Stimulated activated naive B cell treated with anti-CD40 and anti-IgM and Interleukin-4, amounts not matched to agents 10 μg/mL and 1 μg/mL and 100 μg/mL, for 72 hours (primary cell): ENCODE measurements at regions not wholly inside any gene's neighbourhood (a gene's known extent, or its start where the extent isn't known, plus 50 kb on each side); places are given as distances from the start of the nearest gene placed in this dataset.

Experiments used
- ATAC-seq, 2 donors: fragments of 150-1000 bp; cut with Tn5 transposase; replicated peaks; 2 replicates each; pipeline ENCODE4 v1.10.0; 2021; ENCODE audit warnings: moderate library complexity in 1 of 2
- DNase-seq: peaks from one replicate; pipeline ENCODE4 v3.0.0; 2021
- H3K27ac Mint-ChIP-seq: one replicate; pipeline ENCODE4 v1.8.0; 2022; ENCODE audit warnings: mild to moderate bottlenecking, mixed read lengths
- H3K27me3 Mint-ChIP-seq, 2 donors: one replicate each; pipeline ENCODE4 v1.8.0; 2022; ENCODE audit warnings: mixed read lengths in 2 of 2
- H3K36me3 Mint-ChIP-seq, 2 donors: one replicate each; pipeline ENCODE4 v1.8.0; 2022; ENCODE audit warnings: mixed read lengths in 2 of 2, mild to moderate bottlenecking in 1 of 2
- H3K4me1 Mint-ChIP-seq, 2 donors: one replicate each; pipeline ENCODE4 v1.8.0; 2022; ENCODE audit warnings: mixed read lengths in 2 of 2, mild to moderate bottlenecking in 1 of 2
- H3K4me3 Mint-ChIP-seq, 2 donors: one replicate each; pipeline ENCODE4 v1.8.0; 2022; ENCODE audit warnings: mild to moderate bottlenecking in 2 of 2, mixed read lengths in 2 of 2, moderate library complexity in 1 of 2
- H3K9me3 Mint-ChIP-seq, 2 donors: one replicate each; pipeline ENCODE4 v1.8.0; 2022; ENCODE audit warnings: mixed read lengths in 2 of 2, mild to moderate bottlenecking in 1 of 2

DNA sequence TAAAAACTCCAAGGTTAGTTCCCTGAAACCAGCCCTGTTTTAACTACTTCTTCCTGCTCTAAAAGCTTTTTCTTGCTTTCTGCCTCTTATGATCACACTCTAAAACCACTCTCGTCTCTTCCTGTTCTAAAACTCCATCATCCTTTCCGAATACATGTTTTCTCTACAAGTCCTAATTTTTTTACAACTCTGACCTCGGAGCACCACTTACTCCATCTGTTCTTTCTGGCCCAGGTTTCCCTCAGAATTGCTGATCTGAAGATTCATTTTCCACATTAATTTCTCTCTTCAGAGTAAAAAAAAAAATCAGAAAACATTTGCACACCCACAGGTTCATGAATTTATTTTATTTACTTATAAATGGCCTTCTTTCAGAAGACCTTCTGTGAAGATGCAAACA is 265.7 kb upstream of the CADM1 start:
- Mint-ChIP-seq H3K27ac (no peak overlapping the region), H3K4me1 (no peaks in the 10 kb centered on the region), H3K4me3 (no peak overlapping the region), H3K36me3 (no peaks in the 10 kb centered on the region), H3K27me3 (no peaks in the 10 kb centered on the region), H3K9me3 (no peaks in the 10 kb centered on the region)
- DNase-seq (no peak), ATAC-seq (no peak)

DNA sequence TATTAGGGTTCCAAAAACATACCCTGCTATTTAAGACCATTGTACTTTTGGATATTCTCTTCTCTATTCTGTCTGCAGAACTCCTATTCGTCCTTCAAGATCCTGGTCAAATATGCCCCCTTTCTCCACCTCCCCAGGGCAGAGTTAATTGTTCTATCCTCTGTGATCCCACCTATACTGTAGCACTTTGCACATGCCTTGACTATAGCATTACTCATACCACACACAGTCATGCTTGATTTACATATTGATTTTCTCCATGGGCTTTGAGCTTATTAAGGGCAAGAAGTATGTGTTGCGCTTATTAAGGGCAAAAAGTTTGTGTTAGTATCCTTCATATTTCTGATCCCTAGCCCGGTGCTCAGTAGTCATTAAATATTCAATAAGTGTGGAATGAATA is 263.7 kb upstream of the CADM1 start:
- Mint-ChIP-seq H3K36me3 (no peaks in the 10 kb centered on the region), H3K27me3 (no peaks in the 10 kb centered on the region), H3K27ac (no peak overlapping the region), H3K9me3 (no peaks in the 10 kb centered on the region), H3K4me1 (no peaks in the 10 kb centered on the region), H3K4me3 (no peak overlapping the region)
- ATAC-seq (no peak), DNase-seq (no peak)

DNA sequence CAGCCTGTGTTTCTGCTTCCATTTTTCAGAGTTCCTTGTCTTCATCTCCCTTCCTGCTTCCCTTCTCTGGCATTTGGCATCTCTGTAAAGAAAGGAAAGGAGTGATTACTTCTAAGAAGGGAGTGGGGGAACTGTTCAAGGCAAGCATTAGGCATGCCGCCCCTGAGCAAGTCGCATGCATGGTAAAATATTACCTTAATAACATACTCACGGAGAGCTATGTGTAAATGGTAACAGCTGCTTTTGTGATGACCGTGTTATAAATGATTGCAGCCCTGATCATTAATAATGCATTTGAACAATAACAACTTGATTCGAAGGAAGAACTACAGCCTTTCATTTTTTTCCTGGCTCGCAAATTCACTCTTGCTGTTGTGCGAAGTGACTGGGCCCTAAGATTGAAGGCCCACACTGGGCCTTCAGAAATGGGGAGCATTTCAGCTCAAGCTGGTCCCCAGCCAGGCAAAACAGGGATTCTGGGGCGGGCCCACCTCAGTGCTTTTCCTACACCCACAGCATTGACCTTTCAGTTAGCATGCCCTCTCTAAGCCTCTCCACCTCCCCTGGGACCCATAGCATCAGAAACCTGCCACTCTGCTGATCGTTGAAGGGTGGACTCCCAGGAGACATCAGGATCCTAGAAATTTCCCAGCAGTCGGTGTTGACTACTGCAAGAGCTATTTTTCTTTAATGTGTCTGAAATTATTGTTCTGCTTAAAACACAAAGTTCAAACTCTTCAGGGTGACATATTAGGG is 263.0 kb upstream of the CADM1 start:
- H3K9me3 Mint-ChIP-seq, result no peaks in the 10 kb centered on the region
- no peaks in the 10 kb centered on the region for H3K36me3 Mint-ChIP-seq
- H3K27ac Mint-ChIP-seq, result no peak overlapping the region
- ATAC-seq, result no peak
- H3K4me1 Mint-ChIP-seq, result no peaks in the 10 kb centered on the region
- peaks cover 0 to 1% of the 10 kb centered on the region in 2 donors for H3K27me3 Mint-ChIP-seq
- no peak overlapping the region for H3K4me3 Mint-ChIP-seq
- DNase-seq, result no peak

DNA sequence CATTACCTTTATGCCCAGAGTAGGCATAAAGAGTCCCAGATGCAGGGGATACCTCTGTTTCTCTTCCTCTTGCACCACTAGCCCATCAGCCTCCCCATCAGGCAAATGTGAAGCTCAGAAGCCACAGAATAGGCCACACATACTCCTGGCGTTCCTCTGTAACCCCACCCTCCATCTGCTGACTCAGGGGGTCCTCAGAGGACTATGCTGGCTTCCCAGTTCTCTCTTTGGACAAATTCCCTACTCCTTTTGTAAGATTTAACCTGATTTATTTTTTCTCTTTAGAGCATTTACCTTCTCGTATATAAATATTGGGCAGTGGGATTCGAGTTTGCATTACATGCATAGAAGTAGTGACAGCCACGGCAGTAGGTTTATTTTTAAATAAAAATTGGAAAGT is 262.3 kb upstream of the CADM1 start:
- H3K4me3 Mint-ChIP-seq, result no peak overlapping the region
- no peak overlapping the region for H3K27ac Mint-ChIP-seq
- H3K36me3 Mint-ChIP-seq, result no peaks in the 10 kb centered on the region
- H3K9me3 Mint-ChIP-seq, result no peaks in the 10 kb centered on the region
- DNase-seq (no peak), ATAC-seq (no peak)
- peaks cover 5 to 8% of the 10 kb centered on the region in 2 donors for H3K27me3 Mint-ChIP-seq
- H3K4me1 Mint-ChIP-seq, result no peaks in the 10 kb centered on the region

DNA sequence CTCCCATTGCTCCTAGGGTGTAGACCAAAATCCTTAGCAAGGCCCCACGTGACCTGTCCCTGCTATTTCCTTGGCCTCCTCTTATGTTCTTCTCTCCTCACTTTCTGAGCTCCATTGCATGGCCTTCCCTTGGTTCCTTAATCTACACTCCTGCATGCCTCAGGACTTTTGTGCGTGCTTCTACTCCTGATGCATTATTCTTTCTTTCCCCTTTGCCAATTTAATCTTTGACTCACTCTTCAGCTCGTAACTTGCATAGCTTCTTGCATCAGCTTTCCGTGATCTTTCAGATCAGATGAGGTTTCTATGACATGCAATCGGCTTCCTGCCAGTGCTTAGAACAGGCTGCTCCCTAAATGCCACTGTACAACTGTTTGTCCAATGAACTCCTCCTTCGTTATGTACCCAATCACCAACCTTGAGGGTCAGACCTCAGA is 261.6 kb upstream of the CADM1 start:
- Mint-ChIP-seq H3K9me3 (no peaks in the 10 kb centered on the region), H3K4me1 (no peaks in the 10 kb centered on the region), H3K4me3 (no peak overlapping the region), H3K27me3 (peaks cover 8 to 9% of the 10 kb centered on the region in 2 donors), H3K36me3 (no peaks in the 10 kb centered on the region), H3K27ac (no peak overlapping the region)
- DNase-seq (no peak), ATAC-seq (no peak)

DNA sequence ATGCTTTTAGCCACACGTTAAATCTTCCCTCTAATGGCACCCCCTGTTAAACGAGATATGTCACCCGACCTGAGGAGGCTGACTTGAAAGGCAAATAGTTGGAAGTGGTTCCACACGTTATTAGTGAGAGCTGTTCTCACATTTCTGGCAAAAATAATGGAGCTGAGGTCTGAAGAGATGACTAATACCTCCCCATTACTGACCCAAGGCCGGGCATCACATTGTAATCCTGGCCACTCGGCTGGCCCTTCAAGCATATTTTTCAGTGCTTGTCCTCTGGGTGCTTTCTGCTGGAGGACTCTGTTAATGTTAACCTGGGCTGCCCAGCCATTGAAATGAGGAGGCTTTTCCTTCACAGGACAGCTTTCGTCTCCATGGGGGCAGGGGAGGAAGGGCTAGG is 260.0 kb upstream of the CADM1 start:
- Mint-ChIP-seq H3K4me3 (no peak overlapping the region), H3K36me3 (no peaks in the 10 kb centered on the region), H3K27ac (no peak overlapping the region), H3K27me3 (peaks cover 16 to 20% of the 10 kb centered on the region in 2 donors), H3K9me3 (no peaks in the 10 kb centered on the region), H3K4me1 (no peaks in the 10 kb centered on the region)
- DNase-seq, result no peak
- ATAC-seq, result no peak

DNA sequence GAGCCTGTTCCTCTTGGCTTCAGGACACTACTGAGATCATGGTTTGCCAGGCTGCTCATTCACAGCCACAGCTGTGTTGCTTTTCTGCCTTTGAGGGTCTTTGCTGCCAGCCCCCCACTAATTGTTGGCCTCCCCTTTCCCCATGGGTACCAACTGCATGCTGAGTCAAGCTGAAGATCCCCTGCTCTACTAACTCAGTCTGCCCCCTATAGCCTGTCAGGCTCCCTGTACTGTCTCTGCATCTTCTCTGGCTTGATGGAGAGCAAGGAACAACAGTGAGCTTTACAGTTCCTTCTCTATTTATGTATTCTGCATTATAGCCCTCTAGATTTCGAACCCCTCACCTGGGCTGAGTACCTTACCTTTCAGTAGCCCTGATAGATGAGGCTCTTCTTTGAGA is 257.6 kb upstream of the CADM1 start:
- Mint-ChIP-seq H3K9me3 (no peaks in the 10 kb centered on the region), H3K4me3 (no peak overlapping the region), H3K27ac (no peak overlapping the region), H3K36me3 (no peaks in the 10 kb centered on the region), H3K4me1 (no peaks in the 10 kb centered on the region), H3K27me3 (peaks cover 32% of the 10 kb centered on the region in 2 donors)
- no peak for DNase-seq
- no peak for ATAC-seq

DNA sequence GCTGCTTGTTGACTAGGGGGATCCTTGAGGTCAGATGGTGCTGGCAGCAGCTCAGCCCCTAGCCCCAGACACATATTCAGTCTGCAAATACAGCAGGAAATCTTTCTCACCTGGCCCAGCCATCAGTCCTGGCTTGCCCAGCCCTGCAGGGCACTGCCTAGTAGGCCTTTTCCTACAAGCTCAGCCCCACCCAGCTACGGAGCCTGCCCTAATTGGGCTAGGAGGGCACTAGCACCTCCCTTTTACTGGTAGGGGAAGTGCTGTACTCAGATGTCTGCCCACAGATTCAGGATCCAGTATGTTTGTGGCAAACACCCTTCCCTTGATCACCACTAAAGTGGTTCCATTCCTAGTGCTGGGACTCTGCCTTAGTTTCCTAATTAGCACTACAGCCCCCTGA is 257.1 kb upstream of the CADM1 start:
- Mint-ChIP-seq H3K4me1 (no peaks in the 10 kb centered on the region), H3K4me3 (no peak overlapping the region), H3K36me3 (no peaks in the 10 kb centered on the region), H3K27me3 (peaks cover 32% of the 10 kb centered on the region in 2 donors), H3K9me3 (no peaks in the 10 kb centered on the region), H3K27ac (no peak overlapping the region)
- ATAC-seq (no peak), DNase-seq (no peak)

DNA sequence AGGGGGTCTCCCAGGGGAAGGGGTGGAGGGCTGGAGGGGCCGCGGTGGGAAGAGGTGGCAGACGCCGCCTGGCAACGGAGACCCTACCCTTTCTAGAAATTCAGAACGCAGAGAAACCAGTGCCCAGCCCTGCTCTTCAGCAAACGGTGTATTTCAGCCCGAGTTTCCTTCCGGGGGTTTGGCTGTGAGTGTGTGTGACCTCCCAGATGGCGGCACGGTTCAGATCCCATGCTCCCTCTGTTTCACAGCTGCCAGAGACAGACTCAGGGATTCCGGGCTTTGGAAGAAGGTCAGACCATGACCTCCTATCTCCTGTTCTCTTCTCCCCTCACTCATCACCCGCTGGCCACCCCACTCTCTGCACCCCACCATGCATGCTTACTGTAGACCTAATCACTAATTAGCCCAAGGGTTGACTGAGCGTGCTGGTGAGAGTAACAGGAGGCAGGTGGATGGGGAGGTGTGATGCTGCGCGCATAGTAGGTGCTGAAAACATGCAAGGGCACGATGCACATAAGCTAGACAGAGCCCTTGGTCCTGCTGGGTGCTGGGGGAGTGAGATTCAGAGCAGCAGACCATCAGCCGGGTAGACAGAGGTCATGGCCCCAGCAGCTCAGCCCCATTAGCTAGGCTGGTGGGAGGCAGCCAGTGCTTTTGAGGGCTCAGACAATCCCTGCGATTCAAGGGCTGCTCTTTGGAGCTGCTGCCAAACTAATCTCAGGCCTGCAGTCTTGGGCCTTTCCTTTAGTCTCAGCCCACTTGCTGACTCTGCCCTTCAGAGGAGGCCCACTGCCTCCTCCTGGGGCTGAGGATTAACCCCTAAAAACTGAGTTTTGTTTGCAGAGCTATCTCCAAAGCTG is 256.5 kb upstream of the CADM1 start:
- H3K9me3 Mint-ChIP-seq, result no peaks in the 10 kb centered on the region
- DNase-seq (no peak), ATAC-seq (no peak)
- no peak overlapping the region for H3K27ac Mint-ChIP-seq
- H3K4me1 Mint-ChIP-seq, result no peaks in the 10 kb centered on the region
- peaks cover 32% of the 10 kb centered on the region in 2 donors for H3K27me3 Mint-ChIP-seq
- no peak overlapping the region for H3K4me3 Mint-ChIP-seq
- H3K36me3 Mint-ChIP-seq, result no peaks in the 10 kb centered on the region

DNA sequence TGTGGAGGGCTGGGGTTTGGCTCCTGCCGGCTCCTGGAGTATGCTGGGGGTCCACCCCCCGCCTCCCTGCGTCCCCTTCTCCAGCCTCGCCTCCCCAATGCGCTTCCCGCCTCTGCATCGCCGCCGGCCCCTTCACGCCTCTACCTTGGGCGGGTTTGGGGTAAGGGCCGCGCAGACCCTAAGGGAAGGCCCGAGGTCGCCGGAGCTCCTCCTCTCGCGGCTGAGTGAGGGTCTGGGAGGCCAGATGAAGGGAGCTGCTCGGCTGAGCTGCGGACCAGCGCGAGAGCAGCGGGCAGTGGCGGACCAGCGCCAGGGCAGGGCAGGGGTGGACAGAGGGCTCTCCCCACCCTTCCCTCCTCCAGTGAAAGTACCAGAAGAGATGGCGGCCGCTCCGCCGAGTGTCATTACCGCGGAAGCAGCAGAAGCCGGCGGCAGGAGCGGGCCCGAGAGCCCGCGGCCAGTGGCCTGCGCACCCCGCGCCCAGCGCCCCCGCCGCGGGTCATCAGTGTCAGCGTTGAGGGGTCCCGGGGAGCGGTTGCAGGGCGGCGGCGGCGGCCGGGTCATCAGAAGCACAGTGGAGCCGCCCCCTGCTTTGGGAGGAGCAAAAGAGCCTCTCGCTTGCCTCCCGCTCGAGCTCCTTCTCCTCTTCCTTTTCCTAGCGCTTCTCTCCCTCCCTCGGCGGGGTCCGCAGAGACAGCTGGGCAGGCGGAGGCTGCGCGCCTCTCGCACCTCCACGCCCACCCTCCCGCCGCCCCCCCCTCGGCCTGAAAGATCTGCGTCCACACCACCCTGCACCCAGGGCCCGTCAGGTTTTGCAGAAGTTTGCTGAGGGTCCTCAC is 255.6 kb upstream of the CADM1 start:
- Mint-ChIP-seq H3K9me3 (peaks cover 0 to 1% of the 10 kb centered on the region in 2 donors), H3K27me3 (peaks cover 32% of the 10 kb centered on the region in 2 donors), H3K27ac (no peak overlapping the region), H3K36me3 (no peaks in the 10 kb centered on the region), H3K4me3 (no peak overlapping the region), H3K4me1 (no peaks in the 10 kb centered on the region)
- DNase-seq, result no peak
- no peak for ATAC-seq

DNA sequence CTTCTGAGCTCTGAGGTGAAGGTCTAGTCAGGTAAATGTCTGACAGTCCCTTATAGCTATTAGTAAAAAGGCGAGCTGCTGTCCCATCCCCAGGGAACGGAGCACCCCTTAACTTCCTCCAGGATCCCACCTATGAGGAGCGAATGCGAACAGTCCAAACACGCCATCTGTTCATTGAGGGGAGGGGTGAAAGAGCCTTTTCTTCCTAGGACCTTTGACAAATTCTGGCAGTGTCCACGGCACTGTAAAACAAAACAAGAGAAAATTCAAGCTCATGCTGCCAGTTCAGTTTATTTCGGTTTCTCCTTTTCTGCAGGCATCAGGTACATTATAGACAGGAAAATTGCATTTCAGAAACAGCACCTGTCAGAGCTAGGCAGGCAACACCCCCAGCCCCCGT is 253.8 kb upstream of the CADM1 start:
- Mint-ChIP-seq H3K4me3 (no peak overlapping the region), H3K27ac (no peak overlapping the region), H3K36me3 (no peaks in the 10 kb centered on the region), H3K4me1 (no peaks in the 10 kb centered on the region), H3K27me3 (peaks cover 32 to 33% of the 10 kb centered on the region in 2 donors), H3K9me3 (peaks cover 0 to 1% of the 10 kb centered on the region in 2 donors)
- DNase-seq, result no peak
- ATAC-seq, result no peak

DNA sequence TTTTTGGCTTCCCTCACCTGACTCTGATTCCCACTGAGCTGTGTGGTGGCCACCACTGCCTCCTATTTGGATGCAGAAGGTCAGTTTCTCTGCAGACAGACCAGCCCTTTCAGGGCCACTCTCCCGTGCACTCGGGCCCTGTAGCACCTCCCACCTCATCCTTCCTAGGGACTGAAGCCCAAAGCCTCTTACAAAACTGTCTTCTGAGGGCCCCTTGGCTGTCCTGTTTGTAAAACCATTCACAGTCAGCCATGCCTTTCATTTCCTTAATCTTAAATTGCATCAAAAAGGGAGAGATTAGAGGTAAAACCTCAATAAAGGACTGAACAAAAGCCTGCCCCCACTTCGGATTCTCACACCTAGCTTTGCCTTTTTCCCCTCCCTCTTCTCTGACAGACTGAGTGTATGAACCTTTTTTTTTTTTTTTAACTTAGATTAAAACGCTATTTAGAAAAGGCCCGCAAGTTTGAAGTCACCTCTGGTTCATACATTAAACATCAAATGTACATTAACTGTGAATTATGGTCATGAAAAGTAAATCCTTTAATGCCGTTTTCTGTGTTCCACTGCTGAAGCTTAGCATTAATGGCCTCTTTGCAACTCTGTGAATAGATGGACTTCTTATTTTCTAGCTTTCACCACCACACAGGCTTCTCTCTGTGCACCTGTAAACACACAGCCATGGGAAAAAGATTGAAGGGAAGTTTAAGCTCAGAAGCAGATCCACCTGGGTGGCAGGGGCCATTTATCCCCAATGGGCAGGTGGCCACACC is 247.2 kb upstream of the CADM1 start:
- H3K27ac Mint-ChIP-seq, result no peak overlapping the region
- DNase-seq (no peak), ATAC-seq (no peak)
- peaks cover 0 to 17% of the 10 kb centered on the region in 2 donors for H3K27me3 Mint-ChIP-seq
- H3K4me3 Mint-ChIP-seq, result no peak overlapping the region
- peaks cover 0 to 1% of the 10 kb centered on the region in 2 donors for H3K9me3 Mint-ChIP-seq
- H3K4me1 Mint-ChIP-seq, result no peaks in the 10 kb centered on the region
- no peaks in the 10 kb centered on the region for H3K36me3 Mint-ChIP-seq

DNA sequence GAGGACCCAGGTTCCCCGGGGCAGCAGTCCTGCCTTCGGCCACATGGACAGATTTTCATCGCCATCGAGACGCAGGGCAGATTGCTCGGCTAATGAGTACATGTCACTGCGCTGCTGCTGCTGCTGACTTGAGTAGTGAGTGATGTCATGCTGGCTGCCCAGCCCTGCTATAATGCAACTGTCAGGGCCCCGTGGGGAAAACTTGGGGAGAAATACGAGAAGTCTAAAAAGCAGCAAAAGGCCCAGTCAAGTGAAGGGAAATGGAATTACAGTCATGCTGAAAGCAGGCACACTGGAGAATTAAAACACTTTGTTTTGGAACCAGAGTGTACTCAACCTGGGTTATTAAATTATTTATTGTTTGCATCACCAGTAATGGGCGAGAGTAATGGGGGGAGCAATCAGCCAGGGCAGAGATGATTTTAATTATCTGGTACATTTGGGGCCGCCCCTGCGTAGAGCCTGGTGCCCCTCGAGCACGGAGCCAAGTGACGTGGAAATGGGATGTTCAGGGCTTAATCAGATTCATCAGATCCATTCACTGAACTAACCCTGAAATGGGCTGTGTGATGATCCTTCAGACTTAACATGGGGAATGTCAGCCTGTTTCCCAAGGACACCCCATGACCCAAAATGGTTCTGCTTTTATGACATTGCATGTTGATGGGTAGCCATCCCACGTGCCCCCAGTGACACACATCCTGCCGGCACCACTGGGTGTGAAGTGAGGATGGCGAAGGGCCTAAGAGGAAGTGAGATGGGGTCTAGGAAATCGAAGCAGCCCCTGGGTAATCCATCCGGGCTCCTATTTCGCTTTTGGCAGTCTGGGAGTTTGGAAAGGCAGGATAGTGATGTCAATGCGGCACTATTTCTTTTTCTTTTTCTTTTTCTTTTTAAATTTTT is 241.6 kb upstream of the CADM1 start:
- DNase-seq, result no peak
- Mint-ChIP-seq H3K27me3 (peaks cover 0 to 11% of the 10 kb centered on the region in 2 donors), H3K9me3 (peaks cover 2 to 5% of the 10 kb centered on the region in 2 donors), H3K27ac (no peak overlapping the region), H3K4me1 (no peaks in the 10 kb centered on the region), H3K36me3 (no peaks in the 10 kb centered on the region), H3K4me3 (no peak overlapping the region)
- ATAC-seq, result no peak
